DND-41 (cell line): ENCODE measurements at regions not wholly inside any gene's neighbourhood (a gene's known extent, or its start where the extent isn't known, plus 50 kb on each side); places are given as distances from the start of the nearest gene placed in this dataset.

Experiments used
- CTCF ChIP-seq: IDR thresholded peaks from 2 replicates; pipeline ENCODE4 v1.5.1; 2012; ENCODE audit warnings: borderline replicate concordance, low read length, moderate library complexity, mild to moderate bottlenecking; ENCODE audit not compliant: poor library complexity, severe bottlenecking; ENCODE audit errors: extremely low read depth
- EZH2 ChIP-seq: IDR thresholded peaks from 3 replicates; pipeline ENCODE4 v1.6.1; 2012; ENCODE audit warnings: borderline replicate concordance, low read depth, mild to moderate bottlenecking, moderate library complexity, low read length, inconsistent platforms; ENCODE audit not compliant: severe bottlenecking

- TF ChIP-seq CTCF, result no peak
- no peak for TF ChIP-seq EZH2
Measured at GRCh38 chr12:79532907-79533288, 157.9 kb downstream of the PAWR start.
